ENCODE measurements at regions not wholly inside any gene's neighbourhood (a gene's known extent, or its start where the extent isn't known, plus 50 kb on each side); places are given as distances from the start of the nearest gene placed in this dataset.
A peak's percentile ranks its signal among the peaks of the same experiment; 100 is the strongest.
"Not testable (repeated sequence)": the region's sequence is repeated elsewhere in the genome, so short reads cannot be mapped to it uniquely, and the experiment has no call there.

- no peak for DNase-seq
These were observed 51.0 kb upstream of the PHF24 start for GRCh38 chr9:34907044-34907443.

- peak; percentile 76 for DNase-seq
These were observed 58.4 kb upstream of the PHF24 start for GRCh38 chr9:34899535-34900158.

- no peak for DNase-seq
These were observed 59.2 kb upstream of the PHF24 start for GRCh38 chr9:34898846-34899245.

- no peak for DNase-seq
These were observed 62.0 kb upstream of the PHF24 start for GRCh38 chr9:34896112-34896511.

- DNase-seq: no peak
These were observed 65.2 kb upstream of the PHF24 start for GRCh38 chr9:34892886-34893285.

- DNase-seq: no peak
These were observed 66.7 kb upstream of the PHF24 start for GRCh38 chr9:34891386-34891785.

GRCh38 chr9:34887841-34888240, 70.2 kb upstream of the PHF24 start:
- no peak for DNase-seq

- peak; percentile 49 for DNase-seq
These were observed 73.3 kb upstream of the PHF24 start for GRCh38 chr9:34884747-34885189.

GRCh38 chr9:34876096-34876495, 82.0 kb upstream of the PHF24 start:
- no peak for DNase-seq

GRCh38 chr9:34869390-34869789, 88.7 kb upstream of the PHF24 start:
- DNase-seq: no peak

- DNase-seq: no peak
These were observed 91.5 kb upstream of the PHF24 start for GRCh38 chr9:34866614-34867013.

GRCh38 chr9:34863426-34863825, 94.7 kb upstream of the PHF24 start:
- no peak for DNase-seq

GRCh38 chr9:34862836-34863235, 95.2 kb upstream of the PHF24 start:
- no peak for DNase-seq

- no peak for DNase-seq
These were observed 96.0 kb upstream of the PHF24 start for GRCh38 chr9:34862043-34862442.

GRCh38 chr9:34855016-34855415, 103.1 kb upstream of the PHF24 start:
- DNase-seq: not testable (repeated sequence)

GRCh38 chr9:34830068-34830467, 120.1 kb upstream of the CCL21 start:
- no peak for DNase-seq

- no peak for DNase-seq
These were observed 117.1 kb upstream of the CCL21 start for GRCh38 chr9:34826999-34827538.

GRCh38 chr9:34825775-34826174, 115.8 kb upstream of the CCL21 start:
- DNase-seq: no peak

GRCh38 chr9:34823778-34824177, 113.8 kb upstream of the CCL21 start:
- DNase-seq: no peak

GRCh38 chr9:34810187-34810524, 100.2 kb upstream of the CCL21 start:
- no peak for DNase-seq

- no peak for DNase-seq
These were observed 99.7 kb upstream of the CCL21 start for GRCh38 chr9:34809504-34810186.

- no peak for DNase-seq
These were observed 93.0 kb upstream of the CCL21 start for GRCh38 chr9:34802916-34803315.

- DNase-seq: no peak
These were observed 87.4 kb upstream of the CCL21 start for GRCh38 chr9:34797367-34797766.

GRCh38 chr9:34796924-34797323, 87.0 kb upstream of the CCL21 start:
- DNase-seq: no peak

GRCh38 chr9:34793428-34793827, 83.5 kb upstream of the CCL21 start:
- DNase-seq: no peak
